ENCODE measurements at regions not wholly inside any gene's neighbourhood (a gene's known extent, or its start where the extent isn't known, plus 50 kb on each side); places are given as distances from the start of the nearest gene placed in this dataset.
"Not testable (repeated sequence)": the region's sequence is repeated elsewhere in the genome, so short reads cannot be mapped to it uniquely, and the experiment has no call there.

DNA sequence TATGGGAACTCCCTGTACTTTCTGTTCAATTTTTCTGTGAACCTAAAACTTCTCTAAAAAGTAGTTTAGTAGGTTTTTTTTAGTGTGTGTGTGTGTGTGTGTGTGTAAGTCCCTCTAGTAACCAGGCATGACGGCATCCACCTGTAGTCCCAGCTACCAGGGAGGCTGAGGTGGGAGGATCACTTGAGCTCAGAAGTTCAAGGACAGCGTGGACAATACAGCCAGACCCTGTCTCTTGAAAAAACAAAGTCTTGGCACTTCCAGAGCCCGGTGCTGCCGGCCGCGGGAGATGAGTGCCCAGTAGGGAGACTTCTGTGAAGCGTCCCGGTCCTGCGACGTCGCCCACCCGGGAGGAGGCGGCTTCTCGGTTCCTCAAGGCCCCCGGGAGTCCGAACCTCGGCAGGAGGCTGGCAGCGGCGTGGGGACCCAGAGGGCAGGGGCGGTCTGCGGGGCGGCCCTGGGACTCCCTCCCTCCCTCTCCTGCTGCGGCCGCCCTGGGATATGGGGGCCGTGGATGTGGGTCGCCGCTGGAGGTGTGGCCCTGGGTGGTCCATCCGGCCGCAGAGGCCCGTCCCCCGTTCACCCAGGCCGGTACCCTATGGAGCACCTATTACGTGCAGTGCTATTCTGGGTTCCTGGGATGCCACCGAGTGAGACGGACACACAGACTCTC, 78.0 kb upstream of the SIRPG start:
- ATAC-seq, result no peak
- intact Hi-C loops (cut with DNase I), result no loop called here
- DNase-seq (ENCODE audit: missing footprints), result peak; percentile 61

GRCh38 chr20:1734269-1734858, 76.8 kb upstream of the SIRPG start:
- ATAC-seq, result peak; percentile 34
- no peak for DNase-seq (ENCODE audit: missing footprints)
- intact Hi-C loops (cut with DNase I), result no loop called here

GRCh38 chr20:1731828-1732375, 74.3 kb upstream of the SIRPG start:
- ATAC-seq; DNase-seq (ENCODE audit: missing footprints); intact Hi-C loops (cut with DNase I): not testable (repeated sequence)

DNA sequence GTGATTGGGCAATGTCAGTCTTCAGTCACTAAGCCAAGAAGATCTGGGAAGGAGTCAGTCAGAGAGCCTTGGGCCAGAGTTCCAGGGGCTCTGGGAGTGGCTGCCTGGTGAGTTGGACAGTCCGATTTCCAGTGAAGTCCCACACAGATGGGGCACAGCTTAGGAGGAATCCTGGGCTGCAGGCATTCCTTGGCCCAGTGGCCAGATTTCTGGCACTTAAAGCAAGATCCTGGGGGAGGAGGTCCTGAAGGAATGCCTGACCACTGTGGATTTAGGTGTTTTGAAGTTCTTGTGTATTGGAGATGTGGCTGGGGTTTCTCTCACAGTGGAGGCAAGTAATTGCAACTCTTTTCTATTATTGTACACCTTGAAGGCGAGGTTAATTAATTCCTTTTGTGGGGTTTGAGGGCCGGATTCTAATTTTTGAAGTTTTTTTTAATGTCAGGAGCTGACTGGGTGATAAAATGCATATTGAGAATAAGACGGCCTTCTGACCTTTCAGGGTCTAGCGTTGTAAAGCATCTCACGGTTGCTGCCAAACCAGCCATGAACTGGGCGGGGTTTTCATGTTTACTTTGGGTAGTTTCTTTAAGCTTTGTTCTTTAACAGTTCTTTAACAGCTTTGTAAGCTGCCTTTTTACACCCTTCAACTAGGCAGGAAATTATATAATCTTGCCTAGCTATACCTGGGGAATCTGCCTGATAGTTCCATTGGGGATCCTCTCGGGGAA, 73.6 kb upstream of the SIRPG start:
- intact Hi-C loops (cut with DNase I); DNase-seq (ENCODE audit: missing footprints); ATAC-seq: not testable (repeated sequence)

DNA sequence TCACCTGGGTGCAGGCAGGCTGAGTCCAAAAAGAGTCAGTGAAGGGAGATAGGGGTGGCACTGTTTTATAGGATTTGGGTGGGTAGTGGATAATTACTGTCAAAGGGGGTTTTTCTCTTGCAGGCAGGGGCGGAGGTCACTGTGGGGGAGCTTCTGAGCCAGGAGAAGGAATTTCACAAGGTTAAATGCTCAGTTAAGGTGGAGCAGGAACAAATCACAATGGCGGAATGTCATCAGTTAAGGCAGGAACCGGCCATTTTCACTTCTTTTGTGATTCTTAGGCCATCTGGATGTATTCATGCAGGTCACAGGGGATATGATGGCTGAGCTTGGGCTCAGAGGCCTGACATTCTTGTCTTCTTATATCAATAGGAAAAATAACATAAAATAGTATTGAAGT, 69.7 kb upstream of the SIRPG start:
- ATAC-seq; DNase-seq (ENCODE audit: missing footprints); intact Hi-C loops (cut with DNase I): not testable (repeated sequence)

- ATAC-seq, result no peak
- intact Hi-C loops (cut with DNase I), result no loop called here
- DNase-seq (ENCODE audit: missing footprints), result no peak
Observed at GRCh38 chr20:1724901-1725300, 67.3 kb upstream of the SIRPG start.

DNA sequence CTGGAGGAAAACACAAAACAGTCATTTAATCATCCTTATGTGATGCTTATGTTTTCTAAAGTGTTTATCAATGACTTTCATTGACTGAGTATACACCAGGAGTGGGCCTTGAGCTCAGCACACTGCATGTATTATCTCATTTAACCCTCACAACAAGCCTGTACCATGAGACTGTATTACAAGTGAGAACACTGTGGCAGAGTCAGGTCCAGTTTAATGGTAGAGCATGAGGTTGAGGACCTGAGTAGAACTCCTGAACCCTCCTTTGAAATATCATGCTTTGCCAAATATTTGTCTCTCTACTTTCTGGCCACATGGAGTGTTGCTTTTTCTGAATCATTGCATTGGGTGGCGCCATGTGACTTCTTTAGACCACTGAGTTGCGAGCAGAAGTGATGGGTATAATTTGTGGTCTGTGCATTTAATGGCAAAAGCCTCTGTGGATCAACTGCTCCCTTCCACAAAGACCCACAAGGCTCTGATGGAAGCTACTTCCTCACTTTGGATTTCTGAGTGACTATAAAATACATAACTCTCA, 65.0 kb upstream of the SIRPG start:
- no peak for DNase-seq (ENCODE audit: missing footprints)
- ATAC-seq, result no peak
- intact Hi-C loops (cut with DNase I), result no loop called here

DNA sequence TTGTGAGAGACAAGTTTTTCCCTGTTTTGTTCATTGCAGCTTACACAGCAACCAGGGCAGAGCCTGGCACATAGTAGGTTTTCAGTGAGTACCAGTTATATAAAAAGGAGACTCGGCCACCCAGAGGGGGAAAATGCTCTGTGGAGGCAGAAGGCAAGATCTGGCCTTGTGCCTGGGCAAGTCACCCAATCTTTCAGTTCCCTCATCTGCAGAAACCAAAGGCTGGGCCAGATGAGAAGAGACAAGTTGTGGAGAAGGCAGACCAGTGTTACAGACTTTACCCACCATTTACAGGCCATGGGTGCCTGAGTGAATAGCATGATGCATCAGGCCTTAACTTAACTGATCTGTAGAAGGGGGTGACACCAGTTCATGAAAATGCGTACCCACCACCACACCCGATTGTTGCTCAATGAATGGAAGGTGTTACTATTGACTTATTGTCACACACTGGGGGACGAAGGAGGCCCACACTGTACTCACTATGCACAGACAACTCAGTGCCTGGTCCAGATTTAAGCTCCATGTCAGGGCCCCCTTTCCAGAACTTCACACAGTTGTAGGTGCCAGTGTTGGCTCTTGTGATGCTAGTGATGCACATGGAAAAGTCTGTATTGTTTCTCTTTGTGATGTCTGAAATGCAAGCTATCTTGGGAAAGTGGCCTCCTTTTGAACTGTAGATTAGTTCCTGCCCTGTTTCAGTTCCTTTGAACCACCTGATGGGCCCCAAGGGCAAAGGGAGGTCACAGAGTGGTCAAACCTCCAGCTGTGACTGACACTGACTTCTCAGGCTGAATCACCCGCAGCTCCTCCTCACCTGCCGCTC, 64.3 kb upstream of the SIRPG start:
- intact Hi-C loops (cut with DNase I), result no loop called here
- ATAC-seq (no peak), DNase-seq (ENCODE audit: missing footprints) (no peak)

DNA sequence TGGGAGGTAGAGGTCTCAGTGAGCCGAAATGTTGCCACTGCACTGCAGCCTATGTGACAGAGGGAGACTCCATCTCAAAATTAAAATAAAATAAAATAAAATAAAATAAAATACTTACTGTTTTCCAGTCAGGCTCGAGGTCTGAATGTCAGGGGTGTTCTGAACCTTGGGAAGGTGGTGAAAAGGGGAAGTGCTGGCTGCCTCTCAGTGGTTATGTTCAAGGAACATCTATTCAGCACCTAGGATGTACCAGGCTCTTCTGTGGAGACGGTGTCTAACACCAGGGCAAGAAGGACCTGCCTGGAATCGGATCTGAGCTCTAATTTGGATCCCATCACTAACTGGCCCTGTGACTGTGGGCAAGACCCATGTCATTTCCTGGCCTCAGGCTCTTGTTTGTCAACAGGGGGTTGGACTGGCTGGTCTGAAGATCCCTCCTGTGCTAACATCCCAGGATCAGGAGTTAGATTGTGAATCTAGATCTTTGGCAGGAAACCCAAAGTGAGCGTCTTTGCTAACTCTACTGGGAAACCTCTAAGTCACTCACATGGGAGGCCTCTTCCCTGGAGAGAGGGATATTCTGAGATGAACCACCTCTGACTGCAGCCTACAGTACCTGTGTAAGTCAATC, 63.4 kb upstream of the SIRPG start:
- intact Hi-C loops (cut with DNase I), result no loop called here
- ATAC-seq (no peak), DNase-seq (ENCODE audit: missing footprints) (no peak)

- intact Hi-C loops (cut with DNase I), result no loop called here
- no peak for DNase-seq (ENCODE audit: missing footprints)
- ATAC-seq, result no peak
Observed at GRCh38 chr20:1720226-1720625, 62.6 kb upstream of the SIRPG start.

DNA sequence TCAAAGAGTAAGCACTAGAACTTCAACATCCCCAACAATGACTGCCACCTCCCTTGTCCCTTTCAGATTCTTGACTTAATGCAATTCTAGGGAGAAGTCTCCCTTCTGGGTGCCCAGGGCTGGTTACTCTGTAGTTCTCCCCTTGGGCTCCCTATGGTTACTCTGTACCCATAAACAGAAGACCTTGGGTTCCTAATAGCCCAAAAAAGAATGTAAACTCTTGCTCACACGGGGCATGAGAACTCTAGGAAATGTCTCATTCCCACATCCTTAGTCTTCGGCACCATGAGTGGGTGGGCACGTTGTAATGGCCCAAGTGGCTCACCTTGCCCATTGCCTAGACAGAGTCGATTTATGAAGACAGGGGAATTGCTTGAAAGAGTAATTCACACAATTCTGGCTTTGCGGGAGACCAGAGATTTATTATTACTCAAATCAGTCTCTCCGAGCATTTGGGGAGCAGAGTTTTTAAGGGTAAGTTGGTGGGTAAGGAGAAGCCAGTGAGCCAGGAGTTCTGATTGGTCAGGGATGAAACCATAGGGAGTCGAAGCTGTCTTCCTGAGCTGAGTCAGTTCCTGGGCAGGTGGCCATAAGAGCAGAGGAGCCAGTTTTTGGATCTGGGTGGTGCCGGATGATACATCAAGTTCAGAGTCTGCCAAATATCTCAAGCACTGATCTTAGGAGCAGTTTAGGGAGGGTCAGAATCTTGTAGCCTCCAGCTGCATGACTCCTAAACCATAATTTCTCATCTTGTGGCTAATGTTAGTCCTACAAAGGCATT, 61.2 kb upstream of the SIRPG start:
- no peak for DNase-seq (ENCODE audit: missing footprints)
- no peak for ATAC-seq
- intact Hi-C loops (cut with DNase I), result no loop called here

DNA sequence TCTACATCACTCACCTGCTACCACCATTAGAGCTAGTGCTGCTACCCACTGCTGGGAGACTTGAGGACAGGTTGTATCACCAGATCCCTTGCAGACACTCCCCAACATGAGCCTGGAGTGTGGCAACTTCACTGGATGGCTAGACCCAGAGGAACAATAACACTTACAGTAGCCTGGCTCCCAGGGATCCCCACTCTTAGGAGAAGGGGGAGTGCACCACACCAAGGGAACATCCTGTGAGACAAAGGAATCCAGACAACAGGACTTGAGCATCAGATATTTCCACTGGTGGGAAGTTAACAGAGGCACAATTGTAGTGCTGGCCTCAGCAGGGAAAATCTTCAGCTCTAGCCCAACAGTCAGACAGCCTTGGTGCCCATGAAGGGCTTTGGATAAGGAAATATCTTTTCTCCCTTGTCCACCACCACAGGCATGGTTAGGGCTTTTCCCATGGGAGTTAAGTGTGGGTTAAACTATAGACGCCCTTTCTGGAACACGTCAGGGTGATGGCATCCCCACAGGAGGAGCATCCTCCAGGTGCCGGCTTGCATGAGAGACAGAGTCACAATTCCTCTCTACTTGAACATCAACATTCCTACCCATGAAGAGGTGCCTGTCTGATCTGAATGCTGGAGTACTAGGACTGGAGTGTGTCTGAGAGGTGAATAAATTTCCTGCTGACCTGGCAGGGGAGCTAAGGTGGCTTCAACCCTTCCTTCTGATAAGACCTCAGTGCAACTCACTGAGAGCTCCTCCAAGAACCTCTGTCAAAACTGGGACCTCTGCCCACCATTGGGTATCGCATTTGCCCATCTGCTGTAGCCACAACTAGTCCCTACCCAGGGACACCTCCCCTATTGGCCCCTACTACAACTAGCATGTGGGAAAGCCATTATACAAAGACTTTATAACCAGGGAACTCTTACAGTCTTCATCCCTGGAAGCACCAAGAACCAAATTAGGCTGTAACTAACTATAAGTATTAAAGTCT, 55.4 kb upstream of the SIRPG start:
- intact Hi-C loops (cut with DNase I), result no loop called here
- ATAC-seq (no peak), DNase-seq (ENCODE audit: missing footprints) (no peak)

DNA sequence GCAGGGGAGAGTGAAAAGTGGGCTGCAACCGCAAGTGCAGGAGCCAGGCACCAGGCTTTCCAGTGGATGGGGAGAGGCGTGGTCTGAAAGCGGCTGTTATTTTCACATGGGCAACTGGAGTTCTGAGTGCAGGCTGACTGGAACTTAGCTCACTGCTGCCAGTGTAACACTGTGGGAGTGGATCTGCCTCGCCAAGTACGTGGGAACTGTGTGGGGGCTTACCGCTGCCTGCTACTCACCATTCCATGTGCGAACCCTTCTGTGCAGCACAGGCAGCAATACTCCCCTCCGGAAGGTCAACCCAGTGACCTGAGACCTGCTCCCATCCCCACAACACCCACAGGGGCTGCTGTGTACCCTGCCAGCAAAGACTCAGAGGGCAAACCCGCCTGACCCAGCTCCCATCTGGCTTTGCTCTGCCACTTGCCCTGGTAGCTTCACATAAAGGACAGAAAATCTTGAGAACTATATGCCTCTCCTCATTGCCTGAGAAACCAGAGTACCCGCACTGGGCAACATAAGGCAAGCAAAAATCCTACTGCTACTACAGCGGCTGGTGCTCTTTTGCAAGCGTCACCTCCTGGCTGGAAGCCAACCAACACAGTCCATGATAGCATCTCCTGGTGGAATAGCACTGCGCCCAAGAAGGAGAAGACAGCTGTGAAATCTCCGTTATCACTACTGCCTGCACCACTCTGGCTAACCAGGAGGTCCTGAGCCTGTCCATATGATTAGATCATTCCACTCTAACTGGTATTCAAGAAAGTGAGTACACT, 54.4 kb upstream of the SIRPG start:
- ATAC-seq, result no peak
- intact Hi-C loops (cut with DNase I), result no loop called here
- DNase-seq (ENCODE audit: missing footprints), result no peak

GRCh38 chr20:1711266-1711665, 53.7 kb upstream of the SIRPG start:
- no peak for DNase-seq (ENCODE audit: missing footprints)
- intact Hi-C loops (cut with DNase I), result no loop called here
- ATAC-seq, result no peak

DNA sequence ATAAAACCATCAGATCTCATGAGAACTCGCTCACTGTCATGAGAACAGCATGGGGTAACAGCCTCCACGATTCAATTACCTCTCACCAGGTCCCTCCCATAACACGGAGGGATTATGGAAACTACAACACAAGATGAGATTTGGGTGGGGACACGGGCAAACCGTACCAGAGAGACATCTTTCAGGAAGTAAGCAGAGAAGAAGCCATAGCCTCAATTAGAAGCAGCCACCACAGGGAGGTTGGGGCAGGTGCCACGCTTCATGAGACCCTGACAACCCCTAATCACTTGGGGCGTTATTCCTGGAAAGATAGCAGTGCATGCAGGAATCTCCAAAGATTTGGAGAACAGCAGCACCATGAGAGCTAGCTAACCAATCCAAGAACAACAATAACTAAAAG, 52.9 kb upstream of the SIRPG start:
- ATAC-seq (no peak), DNase-seq (ENCODE audit: missing footprints) (no peak)
- intact Hi-C loops (cut with DNase I), result no loop called here

All from Right ventricle myocardium inferior (tissue), 1 donor.